Tibial artery (tissue), 4 donors: ENCODE measurements at regions not wholly inside any gene's neighbourhood (a gene's known extent, or its start where the extent isn't known, plus 50 kb on each side); places are given as distances from the start of the nearest gene placed in this dataset.

Experiments used
- DNase-seq, 2 donors: peaks; one replicate each; pipeline ENCODE4 v3.0.0-alpha.2; 2019
- H3K27ac ChIP-seq, 2 donors: fragments of 200-600 bp; sonication (generic) in 1 of 2; 1 replicate in 1 of 2; 2 replicates in 1 of 2; pipeline ENCODE4 v1.5.1; 2018 to 2019; ENCODE audit warnings: mild to moderate bottlenecking in 1 of 2
- H3K27me3 ChIP-seq, 2 donors: fragments of 200-600 bp; sonication (generic) in 1 of 2; one replicate each; pipeline versions ENCODE4 v1.5.1 to v1.6.0; 2016 to 2019
- H3K36me3 ChIP-seq, 3 donors: fragments of 200-600 bp; sonication (generic) in 2 of 3; one replicate each; pipeline ENCODE4 v1.5.1; 2016 to 2019; ENCODE audit warnings: mild to moderate bottlenecking in 2 of 3
- H3K4me1 ChIP-seq, 4 donors: fragments of 200-600 bp; sonication (generic) in 2 of 4; 1 replicate in 3 of 4; 2 replicates in 1 of 4; pipeline ENCODE4 v1.5.1; 2016 to 2019
- H3K4me3 ChIP-seq, 2 donors: fragments of 200-600 bp; sonication (generic) in 1 of 2; 1 replicate in 1 of 2; 2 replicates in 1 of 2; pipeline ENCODE4 v1.5.1; 2018 to 2019; ENCODE audit warnings: mild to moderate bottlenecking in 2 of 2
- H3K9me3 ChIP-seq, 3 donors: fragments of 200-600 bp; sonication (generic) in 1 of 3; one replicate each; pipeline ENCODE4 v1.5.1; 2016 to 2019
- intact Hi-C: fragments of 100-400 bp; cut with DNase I; formaldehyde crosslinking; loops from one replicate; pipeline ENCODE4 v1.15.0; 2023; ENCODE audit warnings: low total_unique reads
- TF ChIP-seq, protein P1 (sequence below), 2 experiments: fragments of 200-600 bp in 1 of 2; fragments of 450-650 bp in 1 of 2; IDR thresholded peaks; one replicate each; pipeline ENCODE4 v1.5.1; 2017 to 2019; ENCODE audit warnings: antibody characterized with exemption in 2 of 2, mild to moderate bottlenecking in 1 of 2, moderate library complexity in 1 of 2

DNA sequence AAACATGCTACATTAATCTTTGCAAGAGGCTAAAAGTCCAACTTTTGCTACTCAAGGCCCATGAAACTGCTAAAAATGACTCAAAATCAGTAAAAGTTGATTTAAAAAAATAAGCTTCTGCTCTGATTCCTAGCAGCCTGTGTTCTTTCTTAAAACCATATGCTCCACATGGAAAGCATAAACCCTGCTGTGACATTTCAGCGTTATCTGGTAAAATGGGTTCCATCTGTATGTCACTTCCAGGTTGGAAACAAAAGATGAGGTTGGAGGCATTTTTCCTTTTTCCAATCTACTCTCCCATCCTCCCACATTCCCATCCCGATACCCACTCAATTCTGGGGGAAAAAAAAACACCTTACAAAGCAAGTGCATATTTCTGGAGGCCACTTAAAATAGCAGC, 439.5 kb downstream of the NEBL start:
- Histone ChIP-seq H3K36me3 (no peaks in the 10 kb centered on the region), H3K27ac (no peak overlapping the region), H3K4me3 (no peak overlapping the region), H3K27me3 (no peaks in the 10 kb centered on the region), H3K9me3 (no peaks in the 10 kb centered on the region), H3K4me1 (no peaks in the 10 kb centered on the region)
- TF ChIP-seq, protein P1, sequence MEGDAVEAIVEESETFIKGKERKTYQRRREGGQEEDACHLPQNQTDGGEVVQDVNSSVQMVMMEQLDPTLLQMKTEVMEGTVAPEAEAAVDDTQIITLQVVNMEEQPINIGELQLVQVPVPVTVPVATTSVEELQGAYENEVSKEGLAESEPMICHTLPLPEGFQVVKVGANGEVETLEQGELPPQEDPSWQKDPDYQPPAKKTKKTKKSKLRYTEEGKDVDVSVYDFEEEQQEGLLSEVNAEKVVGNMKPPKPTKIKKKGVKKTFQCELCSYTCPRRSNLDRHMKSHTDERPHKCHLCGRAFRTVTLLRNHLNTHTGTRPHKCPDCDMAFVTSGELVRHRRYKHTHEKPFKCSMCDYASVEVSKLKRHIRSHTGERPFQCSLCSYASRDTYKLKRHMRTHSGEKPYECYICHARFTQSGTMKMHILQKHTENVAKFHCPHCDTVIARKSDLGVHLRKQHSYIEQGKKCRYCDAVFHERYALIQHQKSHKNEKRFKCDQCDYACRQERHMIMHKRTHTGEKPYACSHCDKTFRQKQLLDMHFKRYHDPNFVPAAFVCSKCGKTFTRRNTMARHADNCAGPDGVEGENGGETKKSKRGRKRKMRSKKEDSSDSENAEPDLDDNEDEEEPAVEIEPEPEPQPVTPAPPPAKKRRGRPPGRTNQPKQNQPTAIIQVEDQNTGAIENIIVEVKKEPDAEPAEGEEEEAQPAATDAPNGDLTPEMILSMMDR (IDR thresholded peaks at IDR 0.05): no peak
- intact Hi-C loops: no loop called here
- DNase-seq: no peak

DNA sequence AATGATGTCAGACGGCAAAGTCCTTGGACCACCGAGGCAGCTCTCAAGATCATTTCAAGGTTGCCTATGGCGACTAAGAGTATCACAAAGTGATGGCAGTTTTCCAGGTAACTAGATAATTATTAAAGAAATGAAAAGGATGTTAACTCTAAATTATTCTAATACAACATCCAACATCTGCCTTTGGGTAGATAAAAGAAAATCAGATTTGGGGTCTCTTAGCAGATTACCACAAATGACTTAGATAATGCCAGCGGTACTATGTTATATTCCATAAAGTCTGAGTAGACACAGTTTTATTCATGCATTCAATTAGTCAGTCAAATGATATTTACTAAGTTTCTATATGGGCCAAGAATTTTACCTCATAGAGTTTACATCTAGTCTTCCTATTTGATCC, 441.3 kb downstream of the NEBL start:
- no peak for DNase-seq
- no peak overlapping the region for H3K4me3 ChIP-seq
- intact Hi-C loops: no loop called here
- H3K27me3 ChIP-seq: no peaks in the 10 kb centered on the region
- no peak overlapping the region for H3K27ac ChIP-seq
- no peaks in the 10 kb centered on the region for H3K36me3 ChIP-seq
- no peaks in the 10 kb centered on the region for H3K4me1 ChIP-seq
- TF ChIP-seq, protein P1 (IDR thresholded peaks at IDR 0.05): no peak
- H3K9me3 ChIP-seq: no peaks in the 10 kb centered on the region

DNA sequence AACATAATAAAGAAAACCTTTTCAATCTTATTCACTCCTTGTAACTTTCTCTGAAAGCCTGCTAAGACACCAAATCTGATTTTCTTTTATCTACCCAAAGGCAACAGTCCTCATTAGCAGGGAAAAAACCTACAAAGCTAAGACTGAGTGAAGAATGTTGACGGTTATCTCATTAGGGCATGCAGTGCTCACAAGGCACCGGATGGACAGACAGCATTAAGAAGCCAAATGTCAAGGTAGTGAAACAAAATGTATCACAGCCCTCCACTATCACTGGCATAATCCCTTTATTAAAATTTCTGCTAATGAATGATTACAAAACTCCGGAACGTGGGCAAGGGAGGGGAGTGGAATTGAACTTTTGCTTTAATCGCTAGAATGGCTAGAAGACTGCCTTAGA, 442.8 kb downstream of the NEBL start:
- Histone ChIP-seq H3K36me3 (no peaks in the 10 kb centered on the region), H3K4me3 (no peak overlapping the region), H3K9me3 (no peaks in the 10 kb centered on the region), H3K27me3 (no peaks in the 10 kb centered on the region), H3K27ac (no peak overlapping the region), H3K4me1 (no peaks in the 10 kb centered on the region)
- intact Hi-C loops: no loop called here
- no peak for DNase-seq
- TF ChIP-seq, protein P1 (IDR thresholded peaks at IDR 0.05): no peak

DNA sequence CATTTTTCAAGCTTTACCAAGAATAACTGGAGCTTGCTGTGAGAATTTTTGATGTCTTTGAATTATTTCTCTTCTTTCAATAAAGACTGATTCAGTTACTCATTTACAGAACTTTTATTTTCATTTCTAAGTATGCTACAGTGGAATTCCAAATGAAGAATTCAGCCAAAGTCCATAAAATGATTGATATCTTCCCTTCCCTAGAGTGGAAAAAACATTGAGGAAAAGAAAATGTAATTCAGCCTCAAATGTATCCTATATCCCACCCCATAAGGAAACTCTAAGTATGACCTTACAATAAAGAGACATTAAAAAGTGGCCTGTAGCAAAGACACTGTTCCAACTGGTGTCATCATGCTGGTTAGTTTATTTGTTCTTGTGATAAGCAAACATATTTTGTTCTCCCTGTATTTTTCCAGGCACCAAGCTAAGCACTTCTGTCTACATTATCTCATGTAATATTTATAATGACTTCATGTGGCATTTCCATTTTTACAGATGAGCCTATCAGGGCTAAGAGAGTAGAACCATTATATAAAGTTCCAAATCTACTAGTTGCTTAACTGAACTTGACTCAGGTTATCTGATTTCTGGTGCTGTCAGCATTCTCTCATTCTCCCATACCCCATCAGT, 450.4 kb downstream of the NEBL start:
- TF ChIP-seq, protein P1 (IDR thresholded peaks at IDR 0.05): no peak
- H3K27ac ChIP-seq: no peak overlapping the region
- intact Hi-C loops: no loop called here
- no peaks in the 10 kb centered on the region for H3K27me3 ChIP-seq
- no peaks in the 10 kb centered on the region for H3K36me3 ChIP-seq
- no peak for DNase-seq
- H3K9me3 ChIP-seq: no peaks in the 10 kb centered on the region
- no peak overlapping the region for H3K4me3 ChIP-seq
- H3K4me1 ChIP-seq: peaks cover 0 to 14% (median 0%) of the 10 kb centered on the region in 4 donors

DNA sequence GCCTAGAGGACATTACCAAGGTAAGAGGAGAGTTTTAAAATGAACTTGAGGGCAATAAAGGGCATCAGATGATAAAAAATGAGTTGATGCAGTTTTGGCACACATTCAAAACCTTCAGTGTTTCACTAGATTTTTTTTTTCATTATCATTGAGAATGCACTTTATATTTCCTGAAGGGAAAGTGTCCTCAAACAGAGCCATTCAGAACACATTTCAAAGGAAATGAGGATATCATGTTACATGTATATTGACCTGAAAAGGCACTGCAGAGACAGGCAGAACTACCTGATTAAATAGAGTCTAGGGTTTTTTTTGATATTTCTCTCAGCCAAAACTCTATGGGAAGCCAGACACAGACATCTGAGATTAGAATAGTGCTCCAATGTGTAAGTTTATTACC, 454.0 kb downstream of the NEBL start:
- no peak for DNase-seq
- Histone ChIP-seq H3K36me3 (no peaks in the 10 kb centered on the region), H3K9me3 (no peaks in the 10 kb centered on the region), H3K4me1 (peaks cover 0 to 14% (median 0%) of the 10 kb centered on the region in 4 donors), H3K27ac (no peak overlapping the region), H3K4me3 (no peak overlapping the region), H3K27me3 (no peaks in the 10 kb centered on the region)
- intact Hi-C loops: no loop called here
- TF ChIP-seq, protein P1 (IDR thresholded peaks at IDR 0.05): no peak

DNA sequence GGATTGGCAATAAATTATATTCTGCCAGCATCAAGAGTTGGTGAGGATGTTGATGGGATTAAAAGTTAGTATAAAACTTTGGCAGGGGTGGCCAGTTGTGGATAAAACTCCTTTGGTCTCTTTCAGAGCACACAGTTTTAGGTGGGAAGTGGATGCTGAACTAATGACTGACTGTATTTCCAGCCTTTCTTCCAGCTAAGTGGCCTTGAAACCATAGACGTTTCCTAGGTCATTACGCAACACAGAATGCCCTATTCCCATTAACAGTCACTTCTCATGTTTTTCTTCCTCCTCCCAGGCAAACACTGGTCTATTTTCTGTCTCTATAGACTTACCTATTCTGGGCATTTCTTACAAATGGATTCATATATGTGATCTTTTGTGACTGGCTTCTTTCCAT, 467.4 kb downstream of the NEBL start:
- H3K36me3 ChIP-seq: no peaks in the 10 kb centered on the region
- peaks cover 0 to 9% (median 0%) of the 10 kb centered on the region in 3 donors for H3K9me3 ChIP-seq
- no peaks in the 10 kb centered on the region for H3K27me3 ChIP-seq
- no peak overlapping the region for H3K27ac ChIP-seq
- no peaks in the 10 kb centered on the region for H3K4me1 ChIP-seq
- no peak for DNase-seq
- intact Hi-C loops: no loop called here
- TF ChIP-seq, protein P1 (IDR thresholded peaks at IDR 0.05): no peak
- H3K4me3 ChIP-seq: no peak overlapping the region
